ENCODE measurements at regions not wholly inside any gene's neighbourhood (a gene's known extent, or its start where the extent isn't known, plus 50 kb on each side); places are given as distances from the start of the nearest gene placed in this dataset.

GRCh38 chr13:34464011-34464410, 478.1 kb upstream of the NBEA start:
- TF ChIP-seq RCOR1 (IDR thresholded peaks at IDR 0.05; ENCODE audit: insufficient replicate concordance, low read length) (no peak), POLR2A (IDR thresholded peaks at IDR 0.05; ENCODE audit: low read depth, low read length) (no peak), NFE2L2 (IDR thresholded peaks at IDR 0.05; ENCODE audit: low read depth, low read length) (no peak), MXI1 (IDR thresholded peaks at IDR 0.05; ENCODE audit: borderline replicate concordance, low read depth, low read length) (no peak), FOS (IDR thresholded peaks at IDR 0.05; ENCODE audit: low read depth, low read length) (no peak), MAZ (IDR thresholded peaks at IDR 0.05; ENCODE audit: borderline replicate concordance, low read depth, low read length) (no peak), CHD1 (IDR thresholded peaks at IDR 0.05; ENCODE audit: low read depth, low read length) (no peak), CEBPB (IDR thresholded peaks at IDR 0.05; ENCODE audit: low read depth, low read length) (no peak), SMC3 (IDR thresholded peaks at IDR 0.05; ENCODE audit: low read depth, low read length) (no peak), RFX5 (IDR thresholded peaks at IDR 0.05; ENCODE audit: low read depth, low read length) (no peak), RAD21 (IDR thresholded peaks at IDR 0.05; ENCODE audit: low read length) (no peak), MAFK (IDR thresholded peaks at IDR 0.05; ENCODE audit: low read depth, low read length) (no peak), BHLHE40 (IDR thresholded peaks at IDR 0.05; ENCODE audit: low read depth, low read length) (no peak)
- TF ChIP-seq, protein P1, sequence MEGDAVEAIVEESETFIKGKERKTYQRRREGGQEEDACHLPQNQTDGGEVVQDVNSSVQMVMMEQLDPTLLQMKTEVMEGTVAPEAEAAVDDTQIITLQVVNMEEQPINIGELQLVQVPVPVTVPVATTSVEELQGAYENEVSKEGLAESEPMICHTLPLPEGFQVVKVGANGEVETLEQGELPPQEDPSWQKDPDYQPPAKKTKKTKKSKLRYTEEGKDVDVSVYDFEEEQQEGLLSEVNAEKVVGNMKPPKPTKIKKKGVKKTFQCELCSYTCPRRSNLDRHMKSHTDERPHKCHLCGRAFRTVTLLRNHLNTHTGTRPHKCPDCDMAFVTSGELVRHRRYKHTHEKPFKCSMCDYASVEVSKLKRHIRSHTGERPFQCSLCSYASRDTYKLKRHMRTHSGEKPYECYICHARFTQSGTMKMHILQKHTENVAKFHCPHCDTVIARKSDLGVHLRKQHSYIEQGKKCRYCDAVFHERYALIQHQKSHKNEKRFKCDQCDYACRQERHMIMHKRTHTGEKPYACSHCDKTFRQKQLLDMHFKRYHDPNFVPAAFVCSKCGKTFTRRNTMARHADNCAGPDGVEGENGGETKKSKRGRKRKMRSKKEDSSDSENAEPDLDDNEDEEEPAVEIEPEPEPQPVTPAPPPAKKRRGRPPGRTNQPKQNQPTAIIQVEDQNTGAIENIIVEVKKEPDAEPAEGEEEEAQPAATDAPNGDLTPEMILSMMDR (conservative IDR thresholded peaks at IDR 0.05; ENCODE audit: low read depth, low read length), result no peak
- TF ChIP-seq, protein P2, sequence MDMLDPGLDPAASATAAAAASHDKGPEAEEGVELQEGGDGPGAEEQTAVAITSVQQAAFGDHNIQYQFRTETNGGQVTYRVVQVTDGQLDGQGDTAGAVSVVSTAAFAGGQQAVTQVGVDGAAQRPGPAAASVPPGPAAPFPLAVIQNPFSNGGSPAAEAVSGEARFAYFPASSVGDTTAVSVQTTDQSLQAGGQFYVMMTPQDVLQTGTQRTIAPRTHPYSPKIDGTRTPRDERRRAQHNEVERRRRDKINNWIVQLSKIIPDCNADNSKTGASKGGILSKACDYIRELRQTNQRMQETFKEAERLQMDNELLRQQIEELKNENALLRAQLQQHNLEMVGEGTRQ (IDR thresholded peaks at IDR 0.05; ENCODE audit: low read depth, low read length), result no peak
- TF ChIP-seq, protein P3, sequence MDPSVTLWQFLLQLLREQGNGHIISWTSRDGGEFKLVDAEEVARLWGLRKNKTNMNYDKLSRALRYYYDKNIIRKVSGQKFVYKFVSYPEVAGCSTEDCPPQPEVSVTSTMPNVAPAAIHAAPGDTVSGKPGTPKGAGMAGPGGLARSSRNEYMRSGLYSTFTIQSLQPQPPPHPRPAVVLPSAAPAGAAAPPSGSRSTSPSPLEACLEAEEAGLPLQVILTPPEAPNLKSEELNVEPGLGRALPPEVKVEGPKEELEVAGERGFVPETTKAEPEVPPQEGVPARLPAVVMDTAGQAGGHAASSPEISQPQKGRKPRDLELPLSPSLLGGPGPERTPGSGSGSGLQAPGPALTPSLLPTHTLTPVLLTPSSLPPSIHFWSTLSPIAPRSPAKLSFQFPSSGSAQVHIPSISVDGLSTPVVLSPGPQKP (IDR thresholded peaks at IDR 0.05; ENCODE audit: borderline replicate concordance, low read depth, low read length), result no peak
- ATAC-seq (ENCODE audit: low read depth) (no peak), DNase-seq (no peak)
- no peak overlapping the region for H3K14ac ChIP-seq (replicated peaks; ENCODE audit: low read depth, low read length)
- H4K5ac ChIP-seq (ENCODE audit: low read depth, low read length), result no peak overlapping the region
- CTCF ChIA-PET, result no interaction called here
- no peak overlapping the region for H2BK15ac ChIP-seq (ENCODE audit: low read depth, low read length)
- H2AFZ ChIP-seq (replicated peaks; ENCODE audit: low read length, poor library complexity), result no peak overlapping the region
- no peaks in the 10 kb centered on the region for H4K20me1 ChIP-seq (ENCODE audit: insufficient read depth, low read length)
- no peak overlapping the region for H4K91ac ChIP-seq (ENCODE audit: insufficient read depth, low read depth, low read length)
- no peaks in the 10 kb centered on the region for H3K79me1 ChIP-seq (ENCODE audit: low read depth in 1 of 2, low read length in 2 of 2)
- no peak overlapping the region for H2AK9ac ChIP-seq (replicated peaks; ENCODE audit: low read depth, low read length, poor library complexity)
- intact Hi-C loops (cut with micrococcal nuclease), result no loop called here
- no peak overlapping the region for H2BK5ac ChIP-seq (ENCODE audit: low read depth, low read length, poor library complexity, severe bottlenecking)
- H3K36me3 ChIP-seq (ENCODE audit: control insufficient read depth, insufficient read depth, low read length), result no peaks in the 10 kb centered on the region
- no peak overlapping the region for H2AK5ac ChIP-seq (ENCODE audit: low read depth, low read length)
- no peak overlapping the region for H3K4me3 ChIP-seq (ENCODE audit: insufficient read depth, low read depth, low read length)
- no peak overlapping the region for H3K23ac ChIP-seq (ENCODE audit: low read depth, low read length)
- H3K4ac ChIP-seq (ENCODE audit: low read depth, low read length), result no peak overlapping the region
- H3K27ac ChIP-seq (ENCODE audit: insufficient read depth, low read length), result no peak overlapping the region
- no peak overlapping the region for H4K8ac ChIP-seq (ENCODE audit: low read depth in 2 of 2, low read length in 2 of 2)
- in situ Hi-C loops (cut with MboI; ENCODE audit: low sequenced_read_pairs), result no loop called here
- no peak overlapping the region for H3K9ac ChIP-seq (ENCODE audit: low read depth, low read length)
- peaks cover 2% of the 10 kb centered on the region; the same call in 1 of the 2 replicates for H3K4me1 ChIP-seq (ENCODE audit: control insufficient read depth, insufficient read depth, low read length)
- no peaks in the 10 kb centered on the region; the same call in 1 of the 2 replicates for H3K9me3 ChIP-seq (ENCODE audit: control insufficient read depth, insufficient read depth, low read length)
- no peak overlapping the region for H3K18ac ChIP-seq (ENCODE audit: low read depth, low read length)
- H2BK120ac ChIP-seq (ENCODE audit: low read depth, low read length), result no peak overlapping the region
- dilution Hi-C loops (cut with HindIII; ENCODE audit: low sequenced_read_pairs, unreplicated experiment), result no loop called here
- H3K56ac ChIP-seq (ENCODE audit: extremely low read depth, insufficient read depth, low read length), result no peak overlapping the region
- no CpG with 5 or more reads among the region's 3 CpGs for WGBS, 2 experiments (ENCODE audit: extremely low coverage in 2 of 2, insufficient read length in 1 of 2)
- no peak overlapping the region for H2BK20ac ChIP-seq (ENCODE audit: low read depth, low read length)
- POLR2A ChIA-PET (ENCODE audit: unreplicated experiment), result no interaction called here
- H3K9me1 ChIP-seq (ENCODE audit: insufficient read depth, low read length), result no peaks in the 10 kb centered on the region; the same call in 1 of the 2 replicates
- H3K27me3 ChIP-seq (ENCODE audit: control insufficient read depth, insufficient read depth, low read length), result no peaks in the 10 kb centered on the region
- no peak overlapping the region for H3K4me2 ChIP-seq (ENCODE audit: low read depth, low read length)
- BruUV-seq (replicated peaks), result no TSS peak

Data from IMR-90 (cell line).